Caco-2 (cell line): ENCODE measurements at regions not wholly inside any gene's neighbourhood (a gene's known extent, or its start where the extent isn't known, plus 50 kb on each side); places are given as distances from the start of the nearest gene placed in this dataset.

ENCODE experiments used
- BruUV-seq: library from RNA; stranded (reverse); fragments of 400-500 nt; replicated peaks from 2 replicates; lab custom pipeline; 2021; lab: Mats Ljungman, UMichigan
- CTCF ChIA-PET: fragments of 300-600 bp; sonication (Branson Sonifier 250); formaldehyde crosslinking; loops from one replicate; lab custom pipeline; 2022; ENCODE audit warnings: antibody characterized with exemption; lab: Charles Lee
- POLR2A ChIA-PET: fragments of 300-600 bp; sonication (Branson Sonifier 250); formaldehyde crosslinking; loops from one replicate; lab custom pipeline; 2022; ENCODE audit warnings: antibody characterized with exemption; lab: Charles Lee
- DNase-seq, 2 experiments: peaks; one replicate each; pipeline versions ENCODE4 v3.0.0 to v3.0.0-alpha.2; 2020 to 2022
- H3K27me3 ChIP-seq: replicated peaks from 2 replicates; pipeline ENCODE4 v1.6.0; 2011; ENCODE audit warnings: low read length; ENCODE audit not compliant: control insufficient read depth, insufficient read depth
- H3K36me3 ChIP-seq: 2 replicates; pipeline ENCODE4 v1.5.1; 2011; ENCODE audit warnings: low read length; ENCODE audit not compliant: control insufficient read depth, insufficient read depth
- H3K4me1 ChIP-seq: fragments of 250-450 bp; sonication (Bioruptor Pico); 2 replicates; pipeline ENCODE4 v1.5.1; 2020; ENCODE audit warnings: mild to moderate bottlenecking
- H3K4me3 ChIP-seq: 2 replicates; pipeline ENCODE4 v1.5.1; 2011; ENCODE audit warnings: low read depth, mild to moderate bottlenecking, control low read depth, low read length
- H3K9me3 ChIP-seq: fragments of 250-450 bp; sonication (Bioruptor Pico); 2 replicates; pipeline ENCODE4 v1.5.1; 2020; ENCODE audit warnings: mild to moderate bottlenecking, moderate library complexity
- H3K27ac Mint-ChIP-seq: one replicate; pipeline ENCODE4 v1.8.0; 2022; ENCODE audit warnings: mixed read lengths; ENCODE audit not compliant: unreplicated experiment
- H3K27me3 Mint-ChIP-seq: one replicate; pipeline ENCODE4 v1.8.0; 2022; ENCODE audit warnings: mixed read lengths; ENCODE audit not compliant: insufficient read depth, unreplicated experiment
- H3K36me3 Mint-ChIP-seq: one replicate; pipeline ENCODE4 v1.8.0; 2022; ENCODE audit warnings: mild to moderate bottlenecking, mixed read lengths; ENCODE audit not compliant: insufficient read depth, unreplicated experiment
- H3K4me1 Mint-ChIP-seq: one replicate; pipeline ENCODE4 v1.8.0; 2022; ENCODE audit warnings: low read depth, mixed read lengths; ENCODE audit not compliant: unreplicated experiment
- H3K4me3 Mint-ChIP-seq: one replicate; pipeline ENCODE4 v1.8.0; 2022; ENCODE audit warnings: mild to moderate bottlenecking, moderate library complexity, mixed read lengths; ENCODE audit not compliant: unreplicated experiment
- H3K9me3 Mint-ChIP-seq: one replicate; pipeline ENCODE4 v1.8.0; 2022; ENCODE audit warnings: mixed read lengths; ENCODE audit not compliant: unreplicated experiment
- CTCF ChIP-seq, 2 experiments: fragments of 200-600 bp in 1 of 2; IDR thresholded peaks; 1 replicate in 1 of 2; 2 replicates in 1 of 2; pipeline versions ENCODE4 v1.5.1 to v1.8.0; 2011 to 2022; ENCODE audit warnings: antibody characterized with exemption in 1 of 2, control low read depth in 1 of 2, inconsistent platforms in 1 of 2, low read depth in 1 of 2, low read length in 1 of 2, mild to moderate bottlenecking in 1 of 2, moderate library complexity in 1 of 2; ENCODE audit not compliant: insufficient read depth in 1 of 2, severe bottlenecking in 1 of 2, unreplicated experiment in 1 of 2
- intact Hi-C: fragments of 100-400 bp; cut with micrococcal nuclease; formaldehyde crosslinking; loops from one replicate; pipeline ENCODE4 v1.10.0; 2022; ENCODE audit not compliant: unreplicated experiment

GRCh38 chr18:8507361-8507760 lies 101.9 kb upstream of the RAB12 start:
- Histone ChIP-seq H3K9me3 (no peaks in the 10 kb centered on the region), H3K4me3 (no peak overlapping the region), H3K4me1 (no peaks in the 10 kb centered on the region), H3K36me3 (no peaks in the 10 kb centered on the region), H3K27me3 (no peaks in the 10 kb centered on the region)
- POLR2A ChIA-PET = no interaction called here
- Mint-ChIP-seq H3K36me3 (no peaks in the 10 kb centered on the region), H3K9me3 (no peaks in the 10 kb centered on the region), H3K27ac (no peak overlapping the region), H3K4me1 (peaks cover 6% of the 10 kb centered on the region), H3K4me3 (no peak overlapping the region), H3K27me3 (peaks cover 16% of the 10 kb centered on the region)
- BruUV-seq = no TSS peak
- TF ChIP-seq CTCF (IDR thresholded peaks at IDR 0.05; ENCODE audit: insufficient read depth in 1 of 2, low read depth in 1 of 2, low read length in 1 of 2, severe bottlenecking in 1 of 2, unreplicated experiment in 1 of 2) = peak in 1 of 2 experiments; percentile 19
- CTCF ChIA-PET = no interaction called here
- DNase-seq = peak in 1 of 2 experiments; percentile 9
- intact Hi-C loops = no loop called here

- Mint-ChIP-seq H3K4me3 (no peak overlapping the region), H3K27me3 (peaks cover 18% of the 10 kb centered on the region)
- CTCF ChIA-PET = no interaction called here
Observed at GRCh38 chr18:8507915-8508705, 101.1 kb upstream of the RAB12 start.

GRCh38 chr18:8513249-8513648 lies 96.0 kb upstream of the RAB12 start:
- CTCF ChIA-PET = no interaction called here
- intact Hi-C loops = no loop called here
- POLR2A ChIA-PET = no interaction called here
- no peak overlapping the region for H3K4me3 Mint-ChIP-seq
- no peak for DNase-seq
- no TSS peak for BruUV-seq
- Histone ChIP-seq H3K9me3 (no peaks in the 10 kb centered on the region), H3K4me3 (no peak overlapping the region), H3K4me1 (no peaks in the 10 kb centered on the region), H3K36me3 (no peaks in the 10 kb centered on the region), H3K27me3 (no peaks in the 10 kb centered on the region; the same call in 1 of the 2 replicates)
- TF ChIP-seq CTCF (IDR thresholded peaks at IDR 0.05; ENCODE audit: insufficient read depth in 1 of 2, low read depth in 1 of 2, low read length in 1 of 2, severe bottlenecking in 1 of 2, unreplicated experiment in 1 of 2) = no peak
- no peaks in the 10 kb centered on the region for H3K36me3 Mint-ChIP-seq
- H3K27me3 Mint-ChIP-seq = peaks cover 15% of the 10 kb centered on the region
- no peak overlapping the region for H3K27ac Mint-ChIP-seq
- H3K9me3 Mint-ChIP-seq = no peaks in the 10 kb centered on the region
- H3K4me1 Mint-ChIP-seq = peaks cover 6% of the 10 kb centered on the region

More at GRCh38 chr18:8507915-8508705, 101.1 kb upstream of the RAB12 start:
- Histone ChIP-seq H3K4me1 (no peaks in the 10 kb centered on the region), H3K27me3 (no peaks in the 10 kb centered on the region), H3K4me3 (no peak overlapping the region), H3K36me3 (no peaks in the 10 kb centered on the region), H3K9me3 (no peaks in the 10 kb centered on the region)
- TF ChIP-seq CTCF (IDR thresholded peaks at IDR 0.05; ENCODE audit: insufficient read depth in 1 of 2, low read depth in 1 of 2, low read length in 1 of 2, severe bottlenecking in 1 of 2, unreplicated experiment in 1 of 2) = no peak
- intact Hi-C loops = no loop called here
- BruUV-seq = no TSS peak
- H3K36me3 Mint-ChIP-seq = no peaks in the 10 kb centered on the region
- no peaks in the 10 kb centered on the region for H3K9me3 Mint-ChIP-seq
- no peak for DNase-seq
- peaks cover 6% of the 10 kb centered on the region for H3K4me1 Mint-ChIP-seq
- no peak overlapping the region for H3K27ac Mint-ChIP-seq
- POLR2A ChIA-PET = no interaction called here
